Raji (cell line): ENCODE measurements at regions not wholly inside any gene's neighbourhood (a gene's known extent, or its start where the extent isn't known, plus 50 kb on each side); places are given as distances from the start of the nearest gene placed in this dataset.

Experiments
- POLR2A ChIP-seq: IDR thresholded peaks from 2 replicates; pipeline ENCODE4 v1.6.1; 2011; ENCODE audit warnings: low read depth, low read length, control low read depth; ENCODE audit not compliant: insufficient read depth

GRCh38 chr22:46026899-46027210 lies 49.9 kb upstream of the WNT7B start:
- no peak for TF ChIP-seq POLR2A

GRCh38 chr22:46027211-46028105 lies 50.5 kb upstream of the WNT7B start:
- no peak for TF ChIP-seq POLR2A

GRCh38 chr22:46028106-46028991 lies 51.4 kb upstream of the WNT7B start:
- no peak for TF ChIP-seq POLR2A

- no peak for TF ChIP-seq POLR2A
Observed at GRCh38 chr22:46029036-46029435, 52.1 kb upstream of the WNT7B start.

- TF ChIP-seq POLR2A: no peak
Observed at GRCh38 chr22:46029574-46030200, 52.7 kb upstream of the WNT7B start.

- no peak for TF ChIP-seq POLR2A
Observed at GRCh38 chr22:46030231-46030880, 53.4 kb upstream of the WNT7B start.

- no peak for TF ChIP-seq POLR2A
Observed at GRCh38 chr22:46031066-46031465, 54.1 kb upstream of the WNT7B start.

GRCh38 chr22:46031557-46031956 lies 54.6 kb upstream of the WNT7B start:
- no peak for TF ChIP-seq POLR2A

GRCh38 chr22:46031965-46032851 lies 55.2 kb upstream of the WNT7B start:
- no peak for TF ChIP-seq POLR2A

- TF ChIP-seq POLR2A: no peak
Observed at GRCh38 chr22:46033256-46034200, 56.6 kb upstream of the WNT7B start.

GRCh38 chr22:46035380-46035741 lies 58.4 kb upstream of the WNT7B start:
- no peak for TF ChIP-seq POLR2A

- TF ChIP-seq POLR2A: peak; percentile 85
Observed at GRCh38 chr22:46035742-46036557, 59.0 kb upstream of the WNT7B start.
